GM19397 (cell line): ENCODE measurements at regions not wholly inside any gene's neighbourhood (a gene's known extent, or its start where the extent isn't known, plus 50 kb on each side); places are given as distances from the start of the nearest gene placed in this dataset.
"Not testable (repeated sequence)": the region's sequence is repeated elsewhere in the genome, so short reads cannot be mapped to it uniquely, and the experiment has no call there.

Experiments used
- ATAC-seq: cut with Tn5 transposase; IDR thresholded peaks from one replicate; pipeline ENCODE4 v1.9.1; 2021; ENCODE audit warnings: mild to moderate bottlenecking, moderate library complexity; ENCODE audit not compliant: unreplicated experiment

DNA sequence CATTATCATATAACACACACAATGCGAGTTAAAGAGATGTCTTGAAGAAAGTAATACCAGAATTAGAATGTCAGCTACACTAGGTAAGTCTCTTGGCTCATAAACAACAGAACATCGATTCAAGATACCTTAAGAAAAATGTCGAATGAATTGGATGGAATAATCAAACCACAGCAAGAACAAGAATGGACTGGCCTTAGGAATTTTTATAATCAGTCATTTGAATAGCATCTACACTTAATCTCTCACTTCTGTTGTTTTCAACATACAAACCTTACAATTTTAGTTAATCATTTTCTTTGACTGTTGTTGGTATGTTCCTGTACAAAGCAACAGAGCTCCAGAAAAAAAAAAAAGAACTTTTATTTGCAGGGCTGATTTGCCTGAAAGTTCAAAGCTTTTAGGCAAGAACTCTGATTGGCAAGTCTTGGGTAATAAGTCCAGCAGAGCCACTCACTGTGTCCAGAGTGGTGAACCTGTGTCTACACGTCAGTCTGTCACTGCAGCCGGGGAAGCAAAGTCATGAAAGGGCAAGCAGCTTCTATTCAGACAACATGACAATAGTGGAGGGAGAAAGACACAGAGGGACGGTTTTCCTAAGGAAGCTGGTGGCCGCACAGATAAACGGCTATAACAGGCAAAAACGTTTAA lies 1026.1 kb upstream of the MIR17HG start:
- no peak for ATAC-seq

DNA sequence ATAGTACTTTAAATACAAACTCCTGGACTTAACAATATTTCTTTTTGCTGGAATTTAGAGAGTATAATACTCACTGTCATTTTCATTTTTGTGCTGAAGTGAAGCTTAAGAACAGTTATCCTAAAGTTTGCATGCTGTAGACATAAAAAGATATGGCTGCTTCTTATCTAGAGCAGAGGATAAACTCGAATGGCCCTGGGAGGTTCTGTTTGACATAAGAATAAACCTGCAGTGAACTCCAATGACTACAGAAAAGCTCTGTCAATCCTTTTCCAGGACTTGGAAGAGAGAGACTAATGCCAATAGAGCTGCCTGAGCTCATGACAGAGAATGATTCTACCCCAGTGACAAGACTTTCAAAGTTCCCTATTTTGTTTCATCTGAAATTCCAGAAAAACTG lies 1017.8 kb upstream of the MIR17HG start:
- no peak for ATAC-seq

DNA sequence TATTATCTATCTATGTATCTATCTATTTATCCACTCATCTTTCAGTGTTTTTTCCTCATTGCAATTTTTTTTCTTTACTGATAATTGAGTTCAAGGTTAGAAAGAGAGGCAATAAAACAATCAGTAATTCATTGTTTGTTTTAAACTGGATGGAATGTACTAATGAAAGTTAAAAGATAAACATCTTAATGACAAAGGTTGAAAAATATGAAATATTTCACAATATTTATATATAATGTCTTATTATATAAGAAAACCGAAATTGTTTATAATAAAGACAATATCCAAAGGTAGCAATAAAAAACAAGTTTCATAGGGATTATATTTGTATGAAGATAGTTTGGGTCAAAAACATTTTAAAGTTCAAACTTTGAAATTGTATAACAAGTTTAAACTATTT lies 1015.5 kb upstream of the MIR17HG start:
- ATAC-seq, result no peak

DNA sequence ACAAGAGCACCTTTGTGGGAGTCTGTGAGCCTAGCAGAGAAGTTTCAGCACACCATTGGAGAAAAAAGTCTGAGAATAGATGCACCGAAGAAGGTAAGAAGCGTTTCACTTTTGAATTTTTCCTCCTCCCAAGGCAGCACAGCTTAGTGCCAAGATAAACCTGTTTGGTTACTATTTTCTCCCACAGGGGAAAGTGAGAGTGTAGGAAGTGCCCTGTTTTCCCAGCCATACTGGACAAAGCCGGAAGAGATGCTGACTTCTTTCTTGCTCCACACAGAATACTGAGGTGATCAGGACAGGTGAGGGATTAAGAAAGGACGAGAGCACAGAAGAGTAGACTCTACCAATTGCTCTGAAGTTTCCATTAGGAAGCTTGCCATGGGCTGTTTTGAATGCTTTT lies 1011.0 kb upstream of the MIR17HG start:
- no peak for ATAC-seq

DNA sequence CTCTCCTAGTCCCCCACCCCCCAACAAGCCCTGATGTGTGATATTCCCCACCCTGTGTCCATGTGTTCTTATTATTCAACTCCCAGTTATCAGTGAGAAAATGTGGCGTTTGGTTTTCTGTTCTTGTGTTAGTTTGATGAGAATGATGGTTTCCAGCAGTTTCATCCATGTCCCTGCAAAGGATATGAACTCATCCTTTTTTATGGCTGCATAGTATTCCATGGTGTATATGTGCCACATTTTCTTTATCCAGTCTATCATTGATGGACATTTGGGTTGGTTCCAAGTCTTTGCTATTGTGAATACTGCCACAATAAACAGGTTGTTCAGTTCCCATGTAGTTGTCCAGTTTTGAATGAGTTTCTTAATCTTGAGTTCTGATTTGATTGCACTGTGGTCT lies 1006.1 kb upstream of the MIR17HG start:
- not testable (repeated sequence) for ATAC-seq

DNA sequence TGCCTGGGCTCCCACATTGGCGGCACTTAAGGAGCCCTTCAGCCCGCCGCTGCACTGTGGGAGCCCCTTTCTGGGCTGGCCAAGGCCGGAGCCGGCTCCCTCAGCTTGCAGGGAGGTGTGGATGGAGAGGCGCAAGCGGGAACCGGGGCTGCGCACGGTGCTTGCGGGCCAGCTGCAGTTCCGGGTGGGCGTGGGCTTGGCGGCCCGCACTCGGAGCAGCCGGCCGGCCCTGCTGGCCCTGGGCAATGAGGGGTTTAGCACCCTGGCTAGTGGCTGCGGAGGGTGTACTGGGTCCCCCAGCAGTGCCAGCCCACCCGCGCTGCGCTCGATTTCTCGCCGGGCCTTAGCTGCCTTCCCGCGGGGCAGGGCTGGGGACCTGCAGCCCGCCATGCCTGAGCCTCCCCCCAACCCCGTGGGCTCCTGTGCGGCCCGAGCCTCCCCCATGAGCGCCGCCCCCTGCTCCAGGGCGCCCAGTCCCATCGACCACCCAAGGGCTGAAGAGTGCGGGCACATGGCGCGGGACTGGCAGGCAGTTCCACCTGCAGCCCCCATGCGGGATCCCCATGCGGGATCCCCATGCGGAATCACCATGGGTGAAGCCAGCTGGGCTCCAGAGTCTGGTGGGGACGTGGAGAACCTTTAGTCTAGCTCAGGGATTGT lies 998.9 kb upstream of the MIR17HG start:
- not testable (repeated sequence) for ATAC-seq

DNA sequence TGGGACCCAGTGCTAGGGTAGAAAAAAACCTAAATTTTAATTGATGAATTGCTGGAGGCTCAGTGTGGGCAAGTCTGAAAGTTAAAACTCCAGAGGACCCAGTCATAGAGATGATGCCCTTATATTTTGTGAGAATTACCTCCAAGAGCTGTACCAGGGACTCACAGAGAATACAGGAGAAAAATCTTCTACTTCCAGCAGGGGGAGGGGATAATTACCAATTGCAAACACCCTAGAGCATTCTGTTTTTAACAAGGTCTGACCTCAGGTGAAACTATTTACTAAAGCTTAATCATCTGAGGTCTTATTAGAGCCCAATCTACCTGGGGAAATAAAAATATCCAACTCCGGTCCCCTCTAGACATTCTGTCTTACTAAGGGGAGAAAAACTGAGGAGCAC lies 994.7 kb upstream of the MIR17HG start:
- ATAC-seq, result no peak

DNA sequence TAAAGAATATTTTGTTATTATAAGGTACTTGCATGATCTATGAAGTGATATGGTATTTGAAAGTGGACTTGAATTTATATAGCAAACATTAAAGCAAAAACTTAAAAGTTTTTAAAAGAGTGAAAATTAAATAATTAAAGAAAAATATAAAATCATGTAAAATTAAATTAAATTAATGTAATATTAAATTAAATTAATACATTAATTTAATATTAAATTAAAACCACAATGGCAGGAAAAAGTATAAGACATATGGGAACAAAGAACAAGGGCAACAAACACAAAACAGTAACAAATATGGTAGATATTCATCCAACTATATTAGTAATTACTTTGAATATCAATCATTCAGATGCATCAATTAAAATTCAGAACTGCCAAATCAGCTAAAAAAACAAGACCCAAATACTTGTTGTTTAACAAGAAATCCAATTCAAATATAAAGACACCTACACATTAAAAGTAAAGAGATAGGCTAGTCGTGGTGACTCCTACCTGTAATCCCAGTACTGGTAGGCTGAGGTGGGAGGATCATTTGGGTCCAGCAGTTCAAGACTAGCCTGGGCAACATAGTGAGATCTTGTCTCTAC lies 992.2 kb upstream of the MIR17HG start:
- ATAC-seq, result no peak

DNA sequence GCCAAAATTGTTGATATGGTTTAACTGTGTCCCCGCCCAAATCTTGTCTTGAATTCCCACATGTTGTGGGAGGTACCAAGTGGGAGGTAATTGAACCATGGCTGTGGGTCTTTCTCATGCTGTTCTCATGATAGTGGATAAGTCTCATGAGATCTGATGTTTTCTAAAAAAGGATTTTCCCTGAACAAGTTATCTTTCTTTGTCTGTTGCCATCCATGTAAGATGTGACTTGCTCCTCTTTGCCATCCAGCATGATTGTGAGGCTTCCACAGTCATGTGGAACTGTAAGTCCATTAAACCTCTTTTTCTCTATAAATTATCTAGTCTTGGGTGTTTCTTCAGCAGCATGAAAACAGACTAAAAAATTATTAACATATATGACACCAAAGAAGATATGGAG lies 986.7 kb upstream of the MIR17HG start:
- no peak for ATAC-seq

DNA sequence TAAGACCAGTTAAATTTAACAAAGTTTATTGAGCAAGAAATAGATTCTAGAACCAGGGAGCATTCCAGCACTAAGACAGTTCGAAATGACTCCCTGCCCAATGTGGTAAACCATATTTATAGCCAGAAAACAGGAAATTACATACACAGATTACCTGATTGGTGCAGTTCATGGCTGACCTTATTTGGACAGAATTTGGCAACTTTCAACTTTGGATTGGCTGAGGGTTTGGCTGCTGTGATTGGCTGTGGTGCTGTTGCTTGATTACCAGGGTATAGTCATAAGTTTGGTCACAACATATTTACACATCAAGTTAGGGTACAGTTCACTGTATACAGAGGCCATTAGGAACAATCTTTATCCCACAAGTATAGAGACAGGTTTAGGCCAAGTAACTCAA lies 984.8 kb upstream of the MIR17HG start:
- ATAC-seq, result no peak

DNA sequence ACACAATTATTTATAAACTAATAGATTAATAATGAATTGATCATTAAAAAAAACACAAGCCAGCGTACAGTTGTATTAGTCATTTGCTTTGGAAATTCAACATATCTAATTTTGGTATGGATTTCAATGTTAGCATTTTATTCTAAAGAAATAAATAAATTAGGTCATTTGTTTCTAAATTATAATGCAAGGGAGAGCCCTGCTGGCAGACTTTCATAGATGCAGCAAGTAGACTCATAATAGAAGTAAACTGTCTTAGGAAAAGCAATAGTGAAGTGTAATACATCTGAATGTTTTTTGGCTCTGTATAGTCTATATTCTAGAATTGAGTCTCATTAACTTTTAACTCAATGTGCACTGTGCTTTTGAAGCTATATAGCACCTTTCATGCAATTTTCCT lies 982.4 kb upstream of the MIR17HG start:
- ATAC-seq, result no peak

DNA sequence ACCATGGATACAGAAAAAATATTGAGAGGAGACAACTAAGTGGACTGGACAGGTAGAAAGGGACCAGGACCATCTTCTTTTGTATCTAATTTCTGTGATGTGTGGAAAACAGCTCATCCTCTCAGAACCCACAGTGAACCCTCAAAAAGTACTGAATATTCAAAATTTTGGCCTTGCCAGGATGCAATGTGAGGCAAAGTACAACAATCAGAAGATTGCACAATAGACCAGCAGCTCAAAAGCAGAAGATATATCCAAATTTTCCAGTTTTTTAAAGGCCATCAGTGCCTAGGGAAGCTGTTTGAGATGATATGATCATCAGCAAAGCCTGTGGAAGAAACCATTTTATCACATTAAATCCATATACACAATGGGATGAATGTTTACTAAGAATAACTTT lies 973.3 kb upstream of the MIR17HG start:
- no peak for ATAC-seq

DNA sequence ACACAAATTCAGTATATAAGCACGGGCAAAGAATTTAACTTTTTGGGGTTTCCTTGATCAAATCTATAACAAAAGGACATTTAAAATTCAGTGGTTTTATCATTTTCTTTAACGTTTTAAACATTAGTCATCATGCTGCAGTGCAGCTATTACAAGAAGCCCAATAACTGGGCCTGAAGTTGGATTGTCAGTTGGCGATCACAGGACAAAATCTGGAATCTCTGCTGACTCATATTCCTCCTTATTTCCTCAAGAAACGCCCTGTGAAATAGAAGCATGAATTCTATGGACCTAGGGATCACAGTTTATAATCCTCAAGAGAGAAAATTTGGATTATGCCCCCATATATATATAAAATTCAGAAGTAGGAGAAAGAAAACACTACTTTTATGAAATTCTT lies 971.6 kb upstream of the MIR17HG start:
- ATAC-seq, result no peak

DNA sequence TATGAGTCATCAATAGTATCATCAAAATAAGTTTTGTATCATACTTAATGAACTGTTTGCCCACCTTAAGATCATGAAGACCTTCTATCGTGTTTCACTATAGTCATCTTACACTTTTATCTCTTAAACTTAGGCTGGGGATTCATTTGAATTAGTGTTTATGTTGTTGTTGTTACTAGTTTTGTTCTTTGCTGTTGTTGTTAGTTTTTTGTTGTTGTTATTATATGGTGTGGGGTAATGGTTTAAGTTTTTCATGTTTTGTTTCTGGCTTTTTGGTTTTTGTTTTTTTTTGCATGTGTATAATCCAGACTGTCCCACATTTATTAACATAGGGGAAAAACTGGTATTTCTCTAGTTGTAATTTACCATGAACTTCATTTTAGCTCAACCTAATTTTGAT lies 965.1 kb upstream of the MIR17HG start:
- no peak for ATAC-seq

DNA sequence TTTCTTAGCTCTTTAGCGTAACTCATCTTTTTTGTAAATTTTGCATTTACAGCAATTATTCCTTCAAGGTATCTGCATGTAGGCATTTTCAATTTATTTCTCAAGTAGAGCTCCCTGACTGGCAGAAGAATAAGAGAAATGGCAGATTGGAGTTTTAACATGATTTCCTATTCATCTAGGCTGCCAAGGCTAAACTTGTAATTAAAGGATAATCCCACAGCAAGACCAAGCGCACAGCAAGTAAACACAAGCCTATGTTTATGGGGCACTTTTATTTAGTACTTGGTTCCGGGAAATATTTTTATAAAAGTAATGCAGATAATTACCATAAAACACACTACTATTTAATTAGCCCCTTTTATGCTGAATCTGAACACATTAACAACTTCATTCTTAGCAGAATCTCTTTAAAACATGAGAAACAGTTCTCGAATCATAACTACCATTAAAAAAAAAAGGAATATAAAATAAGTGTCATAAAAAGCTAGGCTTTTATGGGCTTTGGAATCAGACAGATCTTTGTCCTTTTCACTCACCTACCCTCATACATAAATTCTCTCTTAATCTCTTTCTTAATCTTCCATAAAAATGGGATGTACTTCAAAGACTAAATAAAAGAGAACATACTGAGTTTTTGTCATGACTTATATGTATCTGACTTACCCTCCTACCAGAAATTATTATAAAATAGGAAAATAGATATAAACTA lies 961.6 kb upstream of the MIR17HG start:
- no peak for ATAC-seq

DNA sequence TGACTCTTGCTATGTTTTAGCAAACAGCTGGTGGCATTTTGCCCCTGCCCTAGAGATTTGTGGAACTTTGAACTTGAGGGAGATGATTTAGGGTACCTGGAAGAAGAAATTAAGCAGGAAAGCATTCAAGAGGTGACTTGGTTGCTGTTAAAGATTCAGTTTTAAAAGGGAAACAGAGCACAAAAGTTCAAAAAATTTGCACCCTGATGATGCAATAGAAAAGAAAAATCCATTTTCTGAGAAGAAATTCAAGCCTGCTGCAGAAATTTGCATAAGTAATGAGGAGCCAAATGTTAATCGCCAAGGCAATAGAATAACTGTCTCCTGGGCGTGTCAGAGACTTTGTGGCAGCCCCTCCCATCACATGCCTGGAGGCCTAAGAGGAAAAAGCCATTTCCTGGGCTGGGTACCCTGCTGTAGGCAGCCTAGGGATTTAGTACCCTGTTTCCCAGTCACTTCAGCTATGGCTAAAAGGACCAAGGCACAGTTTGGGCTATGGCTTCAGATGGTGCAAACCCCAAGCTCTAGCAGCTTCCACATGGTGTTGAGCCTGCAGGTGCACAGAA lies 958.5 kb upstream of the MIR17HG start:
- ATAC-seq, result no peak

DNA sequence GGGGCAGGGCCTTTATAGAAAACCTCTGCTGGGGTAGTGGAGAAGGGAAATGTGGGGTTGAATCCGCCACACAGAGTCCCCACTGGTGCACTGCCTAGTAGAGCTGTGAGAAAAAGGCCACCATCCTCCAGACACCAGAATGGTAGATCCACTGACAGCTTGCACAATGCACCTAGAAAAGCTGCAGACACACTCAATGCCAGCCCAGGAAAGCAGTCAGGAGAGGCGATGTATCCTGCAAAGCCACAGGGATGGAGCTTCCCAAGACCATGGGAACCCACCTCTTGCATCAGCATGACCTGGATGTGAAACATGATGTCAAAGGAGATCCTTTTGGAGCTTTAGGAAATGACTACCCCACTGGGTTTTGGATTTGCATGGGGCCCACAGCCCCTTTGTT lies 958.0 kb upstream of the MIR17HG start:
- ATAC-seq, result no peak

DNA sequence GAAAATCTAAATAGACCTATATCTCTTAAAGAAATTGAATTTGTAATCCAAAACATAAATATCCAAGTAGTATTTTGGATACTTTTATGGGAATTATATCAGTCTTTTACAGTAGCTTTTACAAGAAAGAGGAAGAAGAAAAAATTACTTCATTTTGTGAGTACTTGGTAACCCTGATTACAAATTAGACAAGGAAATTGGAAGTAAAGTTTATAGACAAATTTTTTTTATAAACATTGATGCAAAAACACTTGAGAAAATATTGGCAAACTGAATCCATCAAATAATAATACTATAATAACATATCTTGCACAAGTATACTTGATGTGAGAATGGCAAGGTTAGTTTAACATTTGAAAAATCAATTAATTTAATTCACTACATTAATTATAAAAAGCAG lies 954.1 kb upstream of the MIR17HG start:
- ATAC-seq, result no peak

DNA sequence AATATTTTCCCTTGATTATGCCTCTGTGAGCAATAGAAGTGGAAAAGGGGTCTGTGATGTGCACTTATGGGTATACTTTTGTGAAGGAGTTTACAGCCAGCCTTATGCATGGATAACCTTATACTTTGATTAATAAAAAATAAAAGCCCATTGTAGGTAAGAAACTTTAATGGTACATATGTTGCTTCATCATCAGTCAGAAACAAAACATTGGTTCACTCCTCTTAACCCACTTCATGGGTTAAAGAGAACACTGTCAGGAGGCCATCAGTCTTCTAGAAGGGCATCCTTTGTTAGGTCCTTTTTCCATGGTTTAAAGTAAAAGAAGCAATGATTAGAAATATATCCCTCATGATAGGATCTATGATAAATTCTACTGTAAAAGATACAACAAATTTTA lies 952.1 kb upstream of the MIR17HG start:
- no peak for ATAC-seq

DNA sequence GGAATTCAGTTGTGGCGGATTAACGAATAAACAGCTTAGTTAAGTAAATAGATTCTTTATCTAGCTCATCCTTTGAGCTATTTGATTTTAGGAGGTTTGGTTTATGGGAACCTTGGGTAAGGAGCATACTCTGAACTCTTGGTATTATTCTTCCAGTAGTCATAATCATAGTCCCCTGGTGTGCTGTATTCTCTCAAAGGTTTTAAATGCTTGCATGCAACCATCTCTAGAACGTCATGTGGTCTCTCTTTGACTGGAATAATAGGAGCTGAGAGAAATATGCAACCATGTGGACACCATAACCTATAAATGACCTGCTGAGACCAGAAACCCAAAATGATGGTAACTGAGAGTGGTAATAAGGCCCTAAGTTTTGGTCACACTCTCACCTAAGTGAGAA lies 951.6 kb upstream of the MIR17HG start:
- no peak for ATAC-seq

DNA sequence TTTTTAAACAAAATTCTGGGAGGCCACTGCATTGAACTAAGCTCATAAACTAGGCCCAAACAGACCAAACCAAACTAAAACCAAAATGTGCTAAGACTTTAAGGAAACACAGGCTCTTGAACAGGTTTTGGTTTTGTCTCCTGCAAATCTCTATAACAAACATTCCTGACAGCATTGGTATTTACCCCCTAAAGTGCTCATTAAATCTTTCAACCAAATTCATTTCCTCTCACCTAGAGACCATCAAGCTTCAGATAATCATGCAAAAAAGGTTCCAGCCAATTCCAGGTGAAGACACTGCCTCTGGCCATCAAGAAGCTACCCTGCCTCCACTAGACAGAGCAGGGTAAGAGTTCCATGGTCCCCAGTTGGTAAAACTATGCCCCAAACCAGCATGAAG lies 951.2 kb upstream of the MIR17HG start:
- ATAC-seq, result no peak

DNA sequence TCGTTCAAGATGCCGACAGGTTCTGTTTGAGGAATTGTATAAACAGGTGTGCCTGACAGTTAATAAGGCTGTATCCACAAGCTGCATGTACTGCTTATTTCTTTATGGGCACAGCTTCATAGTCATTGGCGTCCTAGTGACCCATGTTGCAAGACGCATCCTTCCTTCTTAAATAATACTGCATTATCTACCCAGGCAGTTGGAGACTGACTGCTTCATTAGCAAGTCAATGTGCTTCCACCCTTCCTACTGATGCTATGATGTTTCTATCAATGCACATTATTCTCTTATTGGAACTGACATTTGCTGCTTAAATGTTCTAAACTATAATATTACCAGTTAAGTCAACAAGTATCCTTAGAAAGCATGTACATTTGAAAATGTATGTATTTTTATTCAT lies 950.0 kb upstream of the MIR17HG start:
- no peak for ATAC-seq
